ENCODE measurements at regions not wholly inside any gene's neighbourhood (a gene's known extent, or its start where the extent isn't known, plus 50 kb on each side); places are given as distances from the start of the nearest gene placed in this dataset.
"Not testable (repeated sequence)": the region's sequence is repeated elsewhere in the genome, so short reads cannot be mapped to it uniquely, and the experiment has no call there.

DNA sequence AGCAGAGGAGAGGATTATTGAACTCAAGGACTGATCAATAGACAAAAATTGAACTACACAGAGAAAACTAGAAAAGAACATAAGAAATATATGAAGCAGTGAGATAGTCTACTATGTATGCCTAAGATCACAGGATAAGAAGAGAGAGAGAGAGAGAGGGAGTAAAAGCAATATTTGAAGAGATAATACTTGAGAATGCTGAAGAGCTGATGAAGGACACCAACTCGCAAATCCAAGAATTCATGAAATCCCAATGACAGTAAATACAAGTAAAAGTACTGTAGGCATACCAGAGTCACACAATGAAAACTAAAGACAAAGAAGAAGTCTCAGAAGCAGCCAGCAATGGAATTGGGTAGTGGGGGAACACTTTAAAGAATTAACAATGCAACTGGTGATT is 260.1 kb upstream of the SPAG17 start:
- no peak for DNase-seq

DNA sequence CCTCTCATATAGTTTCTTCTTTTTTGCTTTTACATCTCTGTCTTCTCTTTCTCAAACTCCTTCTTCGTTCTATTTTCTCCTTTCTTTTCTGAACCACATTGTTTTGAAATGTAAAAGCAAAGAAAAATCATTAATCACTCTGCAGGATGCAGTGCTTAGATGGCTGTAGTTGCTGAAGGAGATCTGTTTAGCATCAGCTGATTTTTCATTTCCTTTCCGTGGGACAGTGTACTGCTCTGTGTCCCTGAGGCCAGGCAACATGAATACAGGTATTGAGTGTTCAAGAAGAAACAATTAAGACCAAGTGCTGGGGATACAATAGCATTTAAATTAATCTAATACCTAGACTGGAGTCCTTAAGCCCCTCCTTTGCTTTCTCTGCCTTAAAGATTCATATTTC is 257.2 kb upstream of the SPAG17 start:
- no peak for DNase-seq

DNA sequence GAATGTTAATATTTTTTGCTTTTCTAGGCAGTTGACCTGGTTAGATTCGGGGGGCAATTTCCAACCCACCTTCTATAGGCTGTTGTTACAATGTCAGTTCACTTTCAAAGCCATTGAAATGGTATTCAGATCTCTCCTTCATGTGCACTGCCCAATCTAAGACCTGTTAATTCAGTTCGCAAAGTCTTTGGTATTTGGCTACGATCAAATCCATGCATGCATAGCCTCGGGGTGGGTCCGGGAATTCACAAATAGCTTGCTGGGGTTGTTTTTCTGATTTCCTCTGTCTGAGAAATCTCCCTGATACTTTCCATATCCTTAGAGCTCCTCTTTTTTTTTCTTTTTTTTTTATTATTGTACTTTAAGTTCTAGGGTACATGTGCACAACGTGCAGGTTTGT is 252.6 kb upstream of the SPAG17 start:
- DNase-seq = no peak

DNA sequence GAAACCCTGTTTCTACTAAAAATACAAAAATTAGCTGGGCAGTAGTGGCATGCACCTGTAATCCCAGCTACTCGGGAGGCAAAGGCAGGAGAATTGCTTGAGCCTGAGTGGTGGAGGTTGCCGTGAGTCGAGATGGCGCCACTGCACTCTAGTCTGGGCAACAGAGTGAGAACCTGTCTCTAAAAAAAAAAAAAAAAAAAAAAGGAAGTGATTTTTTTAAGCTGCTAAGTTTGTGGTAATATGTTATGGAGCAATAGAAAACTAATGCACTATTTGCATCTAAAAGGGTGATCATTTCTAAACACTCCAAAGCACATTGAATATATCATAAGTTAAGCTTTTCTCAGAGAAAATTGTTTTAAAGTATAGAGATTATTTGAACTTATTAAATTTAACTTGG is 244.8 kb upstream of the SPAG17 start:
- no peak for DNase-seq

DNA sequence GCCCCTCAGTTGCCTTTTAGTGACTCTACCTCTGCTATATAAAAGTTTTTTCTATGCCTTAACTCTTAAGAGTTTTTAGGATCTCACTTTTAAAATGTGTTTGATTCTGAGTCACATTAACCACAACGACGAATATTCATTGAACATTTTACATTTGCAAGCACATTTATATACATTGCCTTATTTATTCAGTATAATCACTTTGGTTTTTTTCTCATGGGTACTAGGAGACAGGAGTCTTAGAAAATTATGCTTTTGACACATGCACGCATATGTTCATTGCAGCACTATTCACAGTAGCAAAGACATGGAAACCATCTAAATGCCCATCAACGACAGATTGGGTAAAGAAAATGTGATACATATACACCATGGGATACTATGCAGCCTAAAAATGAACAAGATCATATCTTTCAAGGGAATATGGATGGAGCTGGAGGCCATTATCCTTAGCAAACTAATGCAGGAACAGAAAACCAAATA is 236.9 kb upstream of the SPAG17 start:
- DNase-seq = no peak

DNA sequence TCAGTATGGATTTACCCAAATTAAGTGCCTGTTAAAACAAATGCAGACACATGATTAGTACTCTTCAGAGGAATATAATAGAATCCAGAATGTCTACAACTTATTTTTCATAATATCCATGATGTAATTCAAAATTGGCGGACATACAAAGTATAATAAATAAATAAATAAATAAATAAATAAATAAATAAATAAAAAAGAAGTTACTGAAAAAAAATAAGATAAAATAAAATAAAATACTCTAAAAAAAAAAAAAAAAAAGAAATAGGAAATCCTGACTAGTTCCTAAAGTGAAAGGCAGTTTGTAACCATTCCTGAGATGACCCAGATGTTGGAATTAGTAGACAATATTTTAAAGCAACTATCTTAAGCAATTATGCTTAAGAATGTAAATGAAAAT is 219.0 kb upstream of the SPAG17 start:
- DNase-seq = no peak

DNA sequence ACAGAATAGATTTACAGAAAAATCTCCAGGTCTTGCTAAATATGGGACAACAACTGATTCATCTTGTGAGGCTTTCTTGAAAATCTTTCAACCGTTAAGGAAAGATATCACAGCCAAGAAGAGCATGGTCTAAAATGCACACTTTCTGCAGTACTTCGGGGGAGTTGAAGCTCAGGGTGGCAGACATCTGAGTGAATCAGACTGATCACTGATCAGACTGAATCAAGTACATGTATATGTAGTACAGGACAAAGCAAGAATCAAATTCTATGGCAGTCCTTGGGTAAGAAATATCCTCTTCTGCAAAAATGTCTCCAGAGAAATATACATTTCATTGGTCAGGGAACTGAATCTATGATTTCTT is 212.4 kb upstream of the SPAG17 start:
- DNase-seq = no peak

DNA sequence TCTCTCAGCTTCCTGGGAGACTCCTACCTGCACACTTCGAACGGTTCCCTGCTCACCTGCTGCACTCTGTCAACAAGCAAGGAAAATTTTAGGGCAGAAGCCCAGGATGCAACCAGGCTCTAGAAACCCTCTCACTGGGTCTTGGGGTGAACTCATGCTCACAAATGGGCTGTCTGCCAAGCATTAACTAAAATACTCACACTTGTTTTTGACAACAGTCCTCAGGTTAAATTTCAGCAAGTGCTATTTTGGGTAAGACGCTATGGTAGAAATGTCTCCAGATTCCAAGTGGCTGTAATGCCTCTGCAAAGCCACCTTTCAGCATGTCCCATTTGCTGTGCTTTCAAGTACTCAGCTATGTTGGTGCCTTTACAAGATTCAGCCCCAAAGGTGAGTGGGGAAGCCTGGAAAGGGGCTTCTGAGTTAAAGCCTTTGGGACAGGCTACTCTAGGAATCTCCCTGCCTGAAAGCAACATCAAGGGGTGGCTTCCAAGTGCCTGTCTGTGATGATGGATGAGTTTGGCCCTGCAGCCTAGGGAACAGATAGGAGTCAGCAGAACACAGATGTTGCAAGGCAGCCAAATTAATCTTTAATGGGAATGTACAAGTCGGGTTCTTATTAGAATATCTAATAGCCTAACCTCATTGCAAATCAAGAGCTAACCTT is 211.9 kb upstream of the SPAG17 start:
- peak; percentile 32 for DNase-seq

DNA sequence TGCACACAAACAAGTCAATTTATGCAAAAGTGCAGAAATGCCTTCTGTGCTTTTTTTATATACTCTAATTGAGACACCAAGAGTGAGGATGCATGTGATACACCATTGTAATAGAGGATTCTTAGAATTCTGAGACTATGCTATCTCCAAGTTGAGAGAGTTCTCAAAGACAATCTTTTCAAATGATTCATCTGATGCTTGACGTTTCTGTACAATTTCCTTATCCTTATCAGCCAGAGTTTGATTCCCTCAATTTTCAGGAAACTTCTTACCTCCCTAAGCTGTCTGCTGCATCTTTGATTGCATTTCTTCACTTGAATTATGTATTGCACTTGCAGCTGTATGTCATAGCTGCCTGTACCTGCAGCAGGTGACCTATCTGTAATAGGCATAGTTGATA is 211.3 kb upstream of the SPAG17 start:
- no peak for DNase-seq

DNA sequence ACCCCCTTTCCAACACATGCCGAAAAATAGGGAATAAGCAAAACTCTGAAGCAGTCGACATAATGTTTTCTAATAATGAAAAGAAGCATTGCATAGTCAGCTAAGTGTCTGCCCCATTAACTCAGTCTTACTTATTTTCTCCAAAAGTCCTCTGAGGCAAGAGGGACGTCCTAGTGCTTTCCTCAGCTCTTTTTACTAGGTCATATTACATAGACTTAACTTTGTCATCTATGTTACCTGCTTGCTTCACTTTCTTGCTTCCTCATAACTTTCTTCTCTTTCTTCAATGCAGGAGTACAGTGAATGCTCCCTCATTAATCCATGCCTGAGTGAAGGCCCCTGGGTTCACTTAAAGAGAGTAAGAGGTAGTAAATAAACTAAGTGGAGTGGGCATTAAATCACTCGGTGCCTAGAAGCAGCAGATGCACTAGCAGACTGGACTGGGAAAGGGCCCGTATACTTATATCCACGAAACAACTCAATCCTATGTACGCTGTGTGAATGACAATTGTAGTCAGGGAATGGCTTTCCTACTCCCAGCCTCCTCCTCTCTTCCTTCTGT is 210.5 kb upstream of the SPAG17 start:
- DNase-seq = no peak

DNA sequence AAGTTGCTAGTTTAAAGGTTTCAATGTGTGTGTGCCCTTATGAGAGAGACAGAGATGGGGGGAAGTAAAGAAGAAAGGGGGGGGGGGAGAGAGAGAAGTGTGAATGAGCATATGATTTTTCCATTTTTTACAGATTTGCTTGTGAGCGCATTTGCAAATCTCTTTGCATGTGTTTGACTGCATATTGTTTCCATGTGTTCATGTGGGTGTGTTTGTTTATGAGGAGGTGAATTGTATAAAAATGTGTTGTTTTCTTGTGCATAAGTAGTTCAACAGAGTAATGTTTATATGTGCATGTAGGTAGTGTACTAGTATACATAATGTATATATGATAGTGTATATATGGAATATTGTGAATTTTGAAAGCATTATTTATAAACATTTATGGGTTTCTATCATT is 205.9 kb upstream of the SPAG17 start:
- DNase-seq = no peak

DNA sequence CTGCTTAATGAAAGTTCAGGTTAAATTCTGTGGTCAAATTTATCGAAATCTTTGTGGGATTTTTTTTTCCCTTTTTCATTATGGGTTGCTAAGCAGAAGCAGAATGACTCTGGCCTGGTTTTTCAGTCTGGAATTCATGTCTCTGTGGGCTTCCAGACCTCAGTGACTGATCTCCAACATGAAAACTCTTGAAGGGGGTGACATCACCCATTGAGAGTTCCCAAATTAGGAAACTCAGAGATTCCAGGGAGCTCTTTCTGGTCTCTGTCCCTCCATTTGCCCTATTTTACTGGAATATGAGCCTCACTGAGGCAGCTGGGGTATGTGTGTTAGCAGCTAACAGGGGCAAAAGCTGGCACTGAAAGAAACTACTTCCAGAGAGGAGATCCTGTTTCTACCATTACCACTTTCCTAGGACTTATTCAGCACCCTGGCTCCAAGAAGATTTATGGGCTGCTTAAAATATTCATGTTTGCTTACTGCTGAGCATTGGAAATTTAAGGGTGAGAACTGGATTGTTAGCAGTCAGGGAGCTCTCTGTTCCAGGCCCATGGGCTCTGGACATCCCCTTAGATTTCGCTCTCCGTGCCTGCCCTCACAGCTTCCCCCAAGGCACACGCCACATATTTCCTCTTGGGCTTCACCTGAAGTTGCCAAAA is 203.4 kb upstream of the SPAG17 start:
- peak; percentile 62 for DNase-seq

DNA sequence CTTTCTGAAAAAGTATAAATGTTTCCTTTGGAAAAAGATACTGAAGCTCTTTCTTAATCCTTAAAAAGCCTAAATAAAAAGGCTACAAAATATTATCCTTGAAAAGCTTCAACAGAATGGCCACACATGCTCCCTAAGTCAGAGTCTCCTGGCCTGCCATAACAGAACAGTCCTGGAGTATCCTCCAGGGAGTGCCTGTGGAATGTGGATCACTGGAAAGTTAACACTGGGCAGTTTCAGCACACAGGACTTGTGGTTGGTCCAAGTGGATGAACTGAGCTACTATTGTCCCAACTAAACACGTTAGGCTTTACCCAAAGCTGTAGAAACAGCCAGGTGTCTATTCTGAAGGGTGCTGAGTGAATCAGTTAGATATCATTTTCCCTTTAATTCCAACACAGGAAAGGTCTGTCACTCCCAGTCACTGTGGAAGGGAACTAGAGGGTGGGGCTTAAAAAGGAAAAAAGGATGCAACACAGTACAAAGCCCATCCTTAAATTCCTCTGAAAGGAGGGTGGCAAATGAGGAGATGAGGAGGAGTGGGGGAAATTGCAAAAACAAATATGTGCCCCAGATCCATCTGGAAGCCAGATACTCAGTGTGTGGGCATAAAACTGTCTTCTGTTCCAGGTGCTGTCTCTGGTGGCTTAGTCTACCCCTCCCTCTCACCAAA is 196.3 kb upstream of the SPAG17 start:
- peak; percentile 28 for DNase-seq

DNA sequence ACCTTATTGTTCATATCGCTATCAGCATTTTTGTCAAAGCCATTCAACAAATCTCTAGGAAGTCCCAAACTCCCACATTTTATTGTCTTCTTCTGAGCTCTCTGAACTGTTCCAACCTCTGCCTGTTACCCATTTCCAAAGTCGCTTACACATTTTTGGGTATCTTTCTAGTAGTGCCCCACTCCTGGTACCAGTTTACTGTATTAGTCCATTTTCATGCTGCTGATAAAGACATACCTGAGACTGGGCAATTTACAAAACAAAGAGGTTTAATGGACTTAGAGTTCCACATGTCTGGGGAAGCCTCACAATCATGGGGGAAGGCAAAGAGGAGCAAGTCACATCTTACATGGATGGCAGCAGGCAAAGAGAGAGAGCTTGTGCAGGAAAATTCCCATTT is 192.2 kb upstream of the SPAG17 start:
- not testable (repeated sequence) for DNase-seq

DNA sequence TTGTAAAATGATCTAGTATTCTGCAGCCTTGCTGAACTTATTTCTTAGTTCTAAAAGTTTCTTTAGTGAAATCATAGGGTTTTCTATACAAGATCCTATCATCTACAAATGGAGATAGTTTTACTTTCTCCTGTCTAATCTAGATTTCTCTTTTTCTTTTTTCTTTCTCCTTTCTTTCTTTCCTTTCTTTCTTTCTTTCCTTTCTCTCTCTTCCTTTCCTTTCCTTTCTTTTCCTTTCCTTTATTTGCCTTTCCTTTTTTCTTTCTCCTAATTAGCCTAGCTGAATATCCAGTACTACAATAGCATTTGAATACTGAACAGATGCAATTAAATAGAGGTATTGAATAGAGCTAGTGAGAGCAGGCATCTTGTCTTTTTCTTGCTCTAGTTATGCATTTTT is 186.6 kb upstream of the SPAG17 start:
- DNase-seq = no peak

DNA sequence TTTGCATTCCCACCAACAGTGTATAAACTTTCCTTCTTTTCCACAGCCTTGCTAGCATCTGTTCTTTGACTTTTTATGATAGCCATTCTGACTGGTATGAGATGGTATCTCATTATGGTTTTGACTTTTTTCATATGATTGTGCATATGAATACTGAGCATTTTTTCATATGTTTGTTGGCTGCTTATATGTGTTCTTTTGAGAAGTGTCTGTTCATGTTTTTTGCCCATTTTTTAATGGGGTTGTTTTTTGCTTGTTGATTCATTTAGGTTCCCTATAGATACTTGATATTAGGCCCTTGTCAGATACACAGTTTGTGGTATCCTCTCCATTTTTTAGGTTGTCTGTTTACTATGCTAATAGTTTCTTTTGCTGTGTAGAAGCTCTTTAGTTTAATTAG is 185.8 kb upstream of the SPAG17 start:
- DNase-seq = no peak

DNA sequence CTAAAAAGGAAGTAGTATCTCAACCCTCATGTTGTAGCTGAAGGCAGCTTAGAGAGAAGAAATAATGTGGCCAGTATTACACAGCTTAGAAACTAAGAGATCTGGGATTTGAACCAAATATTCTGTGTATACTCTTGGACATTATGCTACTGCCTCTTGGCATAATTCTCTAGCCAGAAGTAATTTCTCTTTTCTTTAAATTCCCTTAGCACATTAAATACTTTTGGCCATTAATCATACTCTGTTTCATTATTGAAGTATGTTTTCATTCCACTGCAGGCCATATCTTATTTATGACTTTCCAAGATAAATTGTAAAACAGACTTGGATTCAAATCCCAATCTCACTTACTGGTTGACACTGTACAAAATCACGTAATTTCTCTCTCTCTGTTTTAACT is 181.3 kb upstream of the SPAG17 start:
- peak; percentile 70 for DNase-seq

DNA sequence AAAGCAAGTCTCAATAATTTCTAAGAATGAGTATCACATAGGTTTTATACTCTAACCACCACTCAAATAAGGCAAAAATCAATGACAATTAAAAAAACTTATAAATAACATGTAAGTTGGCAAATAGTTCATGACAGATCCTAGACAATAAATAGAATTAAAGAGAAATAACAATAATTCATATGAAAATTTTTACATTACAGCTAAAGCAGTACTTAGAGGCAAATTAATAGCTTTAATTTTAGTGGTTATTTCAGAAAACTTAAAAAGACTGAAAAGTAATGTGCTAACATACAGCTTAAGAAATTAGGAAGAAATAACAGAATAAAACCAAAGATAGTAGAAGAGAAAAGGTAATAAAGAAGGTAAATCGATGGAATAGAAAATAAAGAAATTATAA is 179.9 kb upstream of the SPAG17 start:
- no peak for DNase-seq

DNA sequence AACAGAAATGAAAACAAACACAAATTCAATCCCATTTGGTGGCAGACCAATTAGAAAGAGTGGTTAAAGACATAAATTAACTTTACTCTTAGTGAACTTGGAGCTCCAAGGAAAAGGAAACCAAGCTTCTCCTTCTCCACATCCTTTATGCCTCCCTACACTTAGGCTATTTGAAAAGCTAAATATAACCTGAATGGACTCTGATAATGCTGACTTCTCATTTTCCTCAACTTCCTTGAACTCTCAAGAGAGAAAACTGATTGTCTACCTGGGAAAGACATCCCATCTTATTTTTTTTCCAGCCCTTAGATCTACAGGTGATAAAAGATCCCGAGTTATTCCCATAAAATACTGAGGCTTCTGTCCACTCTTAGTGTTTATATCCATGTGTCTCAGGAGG is 178.4 kb upstream of the SPAG17 start:
- no peak for DNase-seq

DNA sequence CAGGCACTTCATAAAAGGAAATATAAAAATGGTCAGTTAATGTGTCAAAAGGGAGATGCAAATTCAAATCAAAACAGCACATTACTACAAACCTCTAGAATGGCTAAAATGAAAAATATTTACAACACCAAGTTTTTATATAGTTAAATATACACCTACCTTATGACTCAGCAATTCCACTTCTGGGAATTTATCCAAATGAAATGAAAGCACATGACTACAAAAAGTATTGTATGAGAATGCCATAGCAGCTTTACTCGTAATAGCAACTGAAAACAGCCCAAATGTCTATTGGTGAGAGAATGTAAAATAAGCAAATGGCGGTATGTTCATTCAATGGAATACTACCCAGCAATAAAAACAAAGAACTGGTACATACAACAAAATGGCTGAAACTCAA is 175.8 kb upstream of the SPAG17 start:
- peak; percentile 87 for DNase-seq

DNA sequence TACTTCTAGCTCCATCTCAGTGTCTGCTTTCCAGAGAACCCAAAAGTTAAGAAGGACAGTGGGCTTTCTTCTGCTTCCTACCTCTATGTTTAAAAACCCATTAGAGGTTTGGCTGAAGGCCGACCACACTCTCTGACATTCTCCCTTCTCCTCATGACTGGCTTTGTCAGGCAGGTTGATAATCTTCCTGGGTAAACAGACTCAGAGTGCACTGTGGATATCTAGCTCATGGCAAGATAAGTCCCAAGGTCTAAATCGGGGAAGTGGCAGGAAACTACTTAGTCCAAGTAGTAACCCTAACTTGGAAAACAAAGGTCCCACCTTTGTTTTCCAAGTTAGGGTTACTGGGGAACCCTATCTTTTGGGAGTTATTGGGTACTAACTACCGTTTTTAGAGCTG is 161.9 kb upstream of the SPAG17 start:
- no peak for DNase-seq

DNA sequence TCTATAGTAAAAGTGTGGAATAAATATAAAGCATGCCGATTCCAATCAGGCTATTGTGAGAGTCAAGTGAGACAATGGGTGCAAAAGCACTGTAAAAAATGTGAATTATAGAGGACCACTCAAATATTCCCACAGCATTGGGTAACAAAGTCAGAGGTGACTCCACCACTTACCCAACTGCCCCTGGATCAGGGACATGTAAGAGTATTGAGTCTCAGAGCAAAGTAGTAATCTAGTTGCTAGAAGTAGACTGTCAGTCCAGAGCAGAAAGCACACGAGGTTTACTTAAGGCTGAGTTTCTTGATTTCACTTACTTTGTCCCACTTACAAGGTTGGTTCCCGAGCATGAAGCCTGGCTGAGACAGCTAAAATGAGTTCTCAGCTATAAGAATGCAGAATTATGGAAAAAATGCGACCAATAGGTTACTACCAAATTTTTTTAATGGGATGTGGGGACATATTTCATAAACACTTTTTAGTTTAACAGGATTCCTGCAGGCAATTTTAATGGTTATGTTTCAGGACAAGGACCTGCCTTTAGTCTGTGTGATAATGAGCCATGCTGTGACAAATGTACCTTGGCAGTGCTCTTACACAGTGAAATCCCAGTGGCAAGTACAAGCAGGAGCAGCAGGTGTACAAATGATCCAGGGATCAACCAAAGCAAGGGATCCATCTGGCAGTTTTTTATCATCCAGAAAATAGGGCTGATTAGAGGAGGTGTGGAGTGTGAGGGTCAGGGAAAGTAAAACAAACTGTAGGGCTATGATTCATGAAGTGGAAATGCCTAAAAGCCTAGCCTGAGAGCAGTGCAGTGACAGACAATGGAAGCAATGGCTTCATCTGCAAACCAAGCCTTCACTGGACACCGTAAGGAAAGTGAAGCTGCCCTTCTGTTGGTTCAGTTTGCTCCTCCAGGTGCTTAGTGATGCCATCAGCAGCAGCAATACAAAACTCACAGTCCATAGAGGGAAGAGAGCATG is 156.2 kb upstream of the SPAG17 start:
- peak; percentile 39 for DNase-seq

Data from fibroblast of upper back skin (primary cell).